ENCODE measurements at regions not wholly inside any gene's neighbourhood (a gene's known extent, or its start where the extent isn't known, plus 50 kb on each side); places are given as distances from the start of the nearest gene placed in this dataset.

DNA sequence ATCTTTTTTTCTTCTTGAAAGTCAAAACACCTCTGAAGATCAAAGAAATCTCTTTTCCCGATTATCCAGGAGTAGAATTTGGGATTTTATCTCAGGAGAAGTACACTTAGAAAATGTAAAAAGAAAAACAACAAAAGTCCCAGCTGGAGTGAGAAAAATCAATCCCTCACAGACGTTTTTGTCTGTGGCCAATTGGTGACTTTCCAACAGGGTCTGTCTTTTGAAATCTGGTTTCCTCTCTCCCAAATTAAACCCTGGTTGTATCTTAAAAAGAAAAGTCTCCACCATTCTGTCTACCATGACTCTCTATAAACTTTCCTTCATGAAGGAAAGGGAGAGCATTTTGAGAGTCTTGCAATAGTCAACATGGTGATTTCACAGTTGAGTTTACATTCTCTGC lies 88.1 kb downstream of the DACT1 start:
- TF ChIP-seq, protein P1, sequence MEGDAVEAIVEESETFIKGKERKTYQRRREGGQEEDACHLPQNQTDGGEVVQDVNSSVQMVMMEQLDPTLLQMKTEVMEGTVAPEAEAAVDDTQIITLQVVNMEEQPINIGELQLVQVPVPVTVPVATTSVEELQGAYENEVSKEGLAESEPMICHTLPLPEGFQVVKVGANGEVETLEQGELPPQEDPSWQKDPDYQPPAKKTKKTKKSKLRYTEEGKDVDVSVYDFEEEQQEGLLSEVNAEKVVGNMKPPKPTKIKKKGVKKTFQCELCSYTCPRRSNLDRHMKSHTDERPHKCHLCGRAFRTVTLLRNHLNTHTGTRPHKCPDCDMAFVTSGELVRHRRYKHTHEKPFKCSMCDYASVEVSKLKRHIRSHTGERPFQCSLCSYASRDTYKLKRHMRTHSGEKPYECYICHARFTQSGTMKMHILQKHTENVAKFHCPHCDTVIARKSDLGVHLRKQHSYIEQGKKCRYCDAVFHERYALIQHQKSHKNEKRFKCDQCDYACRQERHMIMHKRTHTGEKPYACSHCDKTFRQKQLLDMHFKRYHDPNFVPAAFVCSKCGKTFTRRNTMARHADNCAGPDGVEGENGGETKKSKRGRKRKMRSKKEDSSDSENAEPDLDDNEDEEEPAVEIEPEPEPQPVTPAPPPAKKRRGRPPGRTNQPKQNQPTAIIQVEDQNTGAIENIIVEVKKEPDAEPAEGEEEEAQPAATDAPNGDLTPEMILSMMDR (IDR thresholded peaks at IDR 0.05; ENCODE audit: insufficient read depth in 1 of 2, low read depth in 1 of 2, low read length in 1 of 2, severe bottlenecking in 1 of 2, unreplicated experiment in 1 of 2): no peak
- Mint-ChIP-seq H3K4me3 (ENCODE audit: unreplicated experiment) (no peak overlapping the region), H3K9me3 (ENCODE audit: unreplicated experiment) (no peaks in the 10 kb centered on the region), H3K27me3 (ENCODE audit: insufficient read depth, unreplicated experiment) (no peaks in the 10 kb centered on the region), H3K4me1 (ENCODE audit: low read depth, unreplicated experiment) (no peaks in the 10 kb centered on the region), H3K36me3 (ENCODE audit: insufficient read depth, unreplicated experiment) (no peaks in the 10 kb centered on the region), H3K27ac (ENCODE audit: unreplicated experiment) (no peak overlapping the region)
- intact Hi-C loops (cut with micrococcal nuclease; ENCODE audit: unreplicated experiment): no loop called here
- no TSS peak for BruUV-seq (replicated peaks)
- ChIA-PET CTCF (no interaction called here), POLR2A (no interaction called here)
- Histone ChIP-seq H3K36me3 (ENCODE audit: control insufficient read depth, insufficient read depth, low read length) (no peaks in the 10 kb centered on the region), H3K4me3 (ENCODE audit: low read depth, low read length) (no peak overlapping the region), H3K9me3 (no peaks in the 10 kb centered on the region), H3K4me1 (no peaks in the 10 kb centered on the region), H3K27me3 (replicated peaks; ENCODE audit: control insufficient read depth, insufficient read depth, low read length) (no peaks in the 10 kb centered on the region)
- DNase-seq: no peak

DNA sequence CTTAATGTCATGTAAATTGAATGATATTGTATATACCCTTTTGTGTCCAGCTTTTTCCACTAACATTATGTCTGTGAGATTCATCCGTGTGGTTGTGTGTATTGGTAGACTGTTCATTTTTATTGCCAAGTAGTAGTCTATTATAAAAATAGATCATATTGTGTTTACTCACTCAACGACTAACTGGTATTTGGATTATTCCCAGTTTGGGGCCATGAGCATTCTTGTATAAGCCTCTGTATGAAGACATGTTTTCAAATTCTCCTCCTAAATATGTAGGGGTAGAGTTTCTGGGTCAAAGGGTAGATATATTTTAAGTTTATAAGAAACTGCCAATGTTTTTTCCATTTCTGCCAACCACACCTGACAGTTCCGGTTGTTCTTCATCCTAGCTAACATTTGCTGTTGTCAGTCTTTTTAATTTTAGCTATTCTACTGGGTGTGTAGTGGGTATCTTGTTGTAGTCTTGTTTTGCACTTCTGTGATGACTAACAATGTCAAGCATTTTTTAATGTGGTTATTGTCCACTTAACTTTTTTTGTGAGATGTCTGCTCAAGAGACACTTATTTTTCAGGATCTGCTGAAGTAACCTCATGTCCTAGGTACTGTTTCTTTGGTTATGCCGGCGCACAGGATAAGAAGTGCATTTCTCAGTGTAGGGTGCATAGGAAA lies 93.2 kb downstream of the DACT1 start:
- BruUV-seq (replicated peaks): no TSS peak
- ChIA-PET POLR2A (no interaction called here), CTCF (no interaction called here)
- Mint-ChIP-seq H3K4me1 (ENCODE audit: low read depth, unreplicated experiment) (no peaks in the 10 kb centered on the region), H3K36me3 (ENCODE audit: insufficient read depth, unreplicated experiment) (no peaks in the 10 kb centered on the region), H3K4me3 (ENCODE audit: unreplicated experiment) (no peak overlapping the region), H3K27me3 (ENCODE audit: insufficient read depth, unreplicated experiment) (peaks cover 6% of the 10 kb centered on the region), H3K27ac (ENCODE audit: unreplicated experiment) (no peak overlapping the region), H3K9me3 (ENCODE audit: unreplicated experiment) (no peaks in the 10 kb centered on the region)
- TF ChIP-seq, protein P1 (IDR thresholded peaks at IDR 0.05; ENCODE audit: insufficient read depth in 1 of 2, low read depth in 1 of 2, low read length in 1 of 2, severe bottlenecking in 1 of 2, unreplicated experiment in 1 of 2): no peak
- H3K4me1 ChIP-seq: no peaks in the 10 kb centered on the region
- no peaks in the 10 kb centered on the region for H3K36me3 ChIP-seq (ENCODE audit: control insufficient read depth, insufficient read depth, low read length)
- DNase-seq: no peak
- intact Hi-C loops (cut with micrococcal nuclease; ENCODE audit: unreplicated experiment): no loop called here
- no peak overlapping the region for H3K4me3 ChIP-seq (ENCODE audit: low read depth, low read length)
- H3K27me3 ChIP-seq (replicated peaks; ENCODE audit: control insufficient read depth, insufficient read depth, low read length): no peaks in the 10 kb centered on the region
- H3K9me3 ChIP-seq: no peaks in the 10 kb centered on the region

DNA sequence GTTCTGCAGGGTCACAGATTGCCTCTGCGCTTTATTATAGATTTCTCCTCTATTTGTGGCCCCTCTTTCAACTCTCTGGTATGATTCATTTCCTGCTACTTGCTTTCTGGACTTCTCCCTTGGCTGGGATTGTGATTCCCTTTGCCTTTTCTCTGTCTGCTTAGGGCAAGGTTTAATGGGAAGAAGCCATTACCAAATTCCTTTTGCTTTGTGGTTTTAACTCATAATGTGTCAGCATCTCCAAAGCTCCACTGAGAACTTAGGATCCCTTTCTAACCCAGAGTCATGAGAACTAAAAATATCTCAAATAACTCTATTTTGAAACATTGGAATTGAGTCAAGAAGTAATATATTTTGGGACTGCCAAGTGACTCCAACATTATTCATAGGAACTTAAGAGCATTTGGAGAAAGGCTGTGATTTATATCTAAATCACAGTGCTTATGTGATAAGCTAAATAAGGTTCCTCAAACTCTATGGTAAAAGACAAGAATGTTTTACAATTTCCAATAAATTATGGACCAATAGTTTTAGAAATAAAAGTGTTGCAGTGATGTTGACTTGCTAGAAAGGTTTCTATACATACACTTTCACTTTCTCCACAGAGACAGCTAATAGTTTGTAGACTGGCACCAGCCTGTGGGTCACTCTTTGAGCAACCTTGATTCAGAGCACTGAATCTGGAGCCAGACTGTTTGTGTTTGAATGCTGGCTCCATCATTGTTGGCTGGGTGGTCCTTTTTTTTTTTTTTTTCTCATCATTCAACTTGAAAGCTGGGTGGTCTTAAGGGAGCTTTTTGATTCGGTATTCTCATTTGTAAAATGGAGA lies 93.9 kb downstream of the DACT1 start:
- H3K9me3 ChIP-seq: no peaks in the 10 kb centered on the region
- intact Hi-C loops (cut with micrococcal nuclease; ENCODE audit: unreplicated experiment): no loop called here
- DNase-seq: no peak
- H3K27me3 ChIP-seq (replicated peaks; ENCODE audit: control insufficient read depth, insufficient read depth, low read length): no peaks in the 10 kb centered on the region
- no TSS peak for BruUV-seq (replicated peaks)
- peaks cover 8% of the 10 kb centered on the region for H3K27me3 Mint-ChIP-seq (ENCODE audit: insufficient read depth, unreplicated experiment)
- no peak overlapping the region for H3K4me3 Mint-ChIP-seq (ENCODE audit: unreplicated experiment)
- H3K36me3 ChIP-seq (ENCODE audit: control insufficient read depth, insufficient read depth, low read length): no peaks in the 10 kb centered on the region
- ChIA-PET CTCF (interaction anchor here (0.7 kb wide), 1 partner anchor 122 kb away, joined by 3 read pairs; no protein-coding TSS in a partner anchor), POLR2A (no interaction called here)
- TF ChIP-seq, protein P1 (IDR thresholded peaks at IDR 0.05; ENCODE audit: insufficient read depth in 1 of 2, low read depth in 1 of 2, low read length in 1 of 2, severe bottlenecking in 1 of 2, unreplicated experiment in 1 of 2): no peak
- no peaks in the 10 kb centered on the region for H3K4me1 ChIP-seq
- no peaks in the 10 kb centered on the region for H3K9me3 Mint-ChIP-seq (ENCODE audit: unreplicated experiment)
- H3K36me3 Mint-ChIP-seq (ENCODE audit: insufficient read depth, unreplicated experiment): no peaks in the 10 kb centered on the region
- H3K4me1 Mint-ChIP-seq (ENCODE audit: low read depth, unreplicated experiment): no peaks in the 10 kb centered on the region
- no peak overlapping the region for H3K4me3 ChIP-seq (ENCODE audit: low read depth, low read length)
- no peak overlapping the region for H3K27ac Mint-ChIP-seq (ENCODE audit: unreplicated experiment)
